ENCODE measurements at regions not wholly inside any gene's neighbourhood (a gene's known extent, or its start where the extent isn't known, plus 50 kb on each side); places are given as distances from the start of the nearest gene placed in this dataset.

DNA sequence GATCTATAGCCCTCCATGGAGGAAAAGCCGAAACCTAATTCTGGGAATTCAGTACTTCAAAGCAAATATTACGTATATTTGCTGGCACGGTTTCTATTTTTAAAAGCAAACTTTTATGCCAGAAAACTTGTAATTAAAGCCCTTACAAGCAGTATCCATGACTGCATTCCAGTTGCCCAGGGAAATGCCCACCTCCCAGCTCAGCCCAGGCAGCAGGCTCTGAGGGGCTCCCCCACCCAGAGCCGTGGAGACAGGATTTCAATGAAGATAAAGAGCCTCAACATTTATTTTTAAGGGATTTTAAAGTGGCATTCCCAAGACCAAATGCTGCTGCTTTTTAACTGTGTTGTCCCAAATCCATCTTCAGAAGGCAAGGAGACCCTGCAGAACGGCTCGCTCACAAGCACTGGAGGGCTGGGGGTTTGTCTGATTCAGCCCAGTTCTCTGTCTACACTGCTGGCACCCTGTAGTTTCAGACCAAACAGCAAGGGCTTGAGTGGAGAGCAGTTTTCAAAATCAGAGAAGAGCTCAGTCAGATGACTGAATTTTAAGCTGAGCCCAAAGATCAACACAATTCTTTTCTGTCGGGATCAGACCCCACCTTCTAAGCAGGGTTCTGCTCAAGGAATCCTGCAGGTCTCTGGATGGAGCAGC is 105.1 kb downstream of the KCNF1 start:
- no peak for DNase-seq (ENCODE audit: low read depth, low spot score)

DNA sequence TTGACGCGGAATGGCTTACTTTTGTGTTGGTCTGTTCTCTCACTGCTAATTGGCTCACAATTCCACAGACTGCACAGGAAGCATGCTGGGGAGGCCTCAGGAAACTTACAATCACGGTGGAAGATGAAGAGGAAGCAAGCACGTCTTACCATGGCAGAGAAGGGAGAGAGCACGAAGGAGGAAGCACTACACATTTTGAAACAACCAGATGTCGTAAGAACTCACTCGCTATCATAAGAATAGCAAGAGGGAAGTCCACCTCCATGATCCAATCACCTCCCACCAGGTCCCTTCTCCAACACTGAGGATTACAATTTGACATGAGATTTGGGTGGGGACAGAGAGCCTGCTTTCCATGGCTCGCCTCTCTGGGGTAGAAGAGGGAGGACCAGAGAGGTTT is 106.2 kb downstream of the KCNF1 start:
- no peak for DNase-seq (ENCODE audit: low read depth, low spot score)

DNA sequence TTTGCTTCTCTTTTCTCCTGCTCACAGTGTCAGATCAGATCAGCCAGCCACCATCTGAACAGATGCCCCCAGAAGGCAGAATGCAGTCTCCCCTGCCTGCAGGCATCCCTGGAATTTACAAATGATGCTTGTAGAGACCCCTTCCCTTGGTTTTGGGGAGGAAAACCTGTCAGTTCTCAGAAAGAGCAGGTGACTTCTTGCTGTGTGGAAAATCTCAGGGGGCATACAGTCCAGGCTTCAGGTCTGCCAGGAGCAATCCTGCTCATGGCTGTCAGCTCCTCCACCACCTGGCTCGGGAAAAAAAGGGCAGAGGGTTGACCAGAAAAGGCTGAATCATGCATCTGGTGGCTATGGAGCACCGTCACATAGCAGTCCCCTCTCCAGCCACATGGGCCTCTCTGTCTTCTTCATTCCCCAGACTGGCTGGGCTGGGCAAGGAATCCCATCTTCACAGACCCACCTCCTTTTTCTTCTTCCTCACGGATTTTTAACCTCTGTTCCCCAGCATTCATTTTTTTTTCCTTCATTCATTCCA is 107.0 kb downstream of the KCNF1 start:
- no peak for DNase-seq (ENCODE audit: low read depth, low spot score)

- DNase-seq (ENCODE audit: low read depth, low spot score) = no peak
Observed at GRCh38 chr2:11019614-11020013, 107.9 kb downstream of the KCNF1 start.

DNA sequence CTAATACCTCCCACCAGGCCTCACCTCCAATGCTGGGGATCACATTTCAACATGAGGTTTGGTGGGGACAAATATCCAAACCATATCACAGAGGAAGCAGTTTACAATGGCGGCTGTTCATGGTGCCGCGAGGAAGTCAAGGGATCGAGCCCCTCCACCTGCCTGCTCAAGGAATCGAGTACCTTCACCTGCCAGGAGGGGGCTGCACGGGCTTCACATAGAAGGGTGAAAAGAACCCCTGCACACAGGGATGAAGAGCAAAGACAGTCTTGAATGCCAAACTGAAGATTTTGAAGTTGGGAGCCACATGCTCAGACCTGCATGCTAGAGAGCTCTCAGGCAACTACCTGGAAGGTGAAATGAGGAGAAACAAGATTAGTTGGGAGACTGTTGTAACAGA is 110.3 kb downstream of the KCNF1 start:
- DNase-seq (ENCODE audit: low read depth, low spot score) = no peak

- DNase-seq (ENCODE audit: low read depth, low spot score) = peak; percentile 26
Observed at GRCh38 chr2:11022591-11023273, 111.0 kb downstream of the KCNF1 start.

- no peak for DNase-seq (ENCODE audit: low read depth, low spot score)
Observed at GRCh38 chr2:11023326-11024258, 111.9 kb downstream of the KCNF1 start.

DNA sequence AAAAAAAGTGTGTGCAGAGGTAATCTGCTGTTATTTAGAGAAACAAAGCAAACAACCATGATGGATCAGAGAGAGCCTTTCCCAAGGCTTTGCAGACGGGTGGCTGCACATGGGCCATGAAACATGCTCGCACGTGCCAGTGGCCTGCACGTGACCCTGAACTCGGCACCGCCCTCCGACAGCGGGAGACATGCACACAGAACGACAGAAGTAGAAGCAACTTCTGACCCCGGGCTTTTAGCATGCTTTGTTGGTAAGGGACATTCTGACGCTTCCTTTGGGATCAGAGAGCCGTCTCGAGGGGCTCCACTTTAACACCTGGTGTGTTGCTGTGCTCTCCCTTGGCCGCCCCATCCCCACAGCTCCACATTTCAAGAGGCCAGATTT is 112.5 kb downstream of the KCNF1 start:
- no peak for DNase-seq (ENCODE audit: low read depth, low spot score)

- no peak for DNase-seq (ENCODE audit: low read depth, low spot score)
Observed at GRCh38 chr2:11024687-11025086, 113.0 kb downstream of the KCNF1 start.

- DNase-seq (ENCODE audit: low read depth, low spot score) = no peak
Observed at GRCh38 chr2:11026286-11026921, 114.7 kb downstream of the KCNF1 start.

DNA sequence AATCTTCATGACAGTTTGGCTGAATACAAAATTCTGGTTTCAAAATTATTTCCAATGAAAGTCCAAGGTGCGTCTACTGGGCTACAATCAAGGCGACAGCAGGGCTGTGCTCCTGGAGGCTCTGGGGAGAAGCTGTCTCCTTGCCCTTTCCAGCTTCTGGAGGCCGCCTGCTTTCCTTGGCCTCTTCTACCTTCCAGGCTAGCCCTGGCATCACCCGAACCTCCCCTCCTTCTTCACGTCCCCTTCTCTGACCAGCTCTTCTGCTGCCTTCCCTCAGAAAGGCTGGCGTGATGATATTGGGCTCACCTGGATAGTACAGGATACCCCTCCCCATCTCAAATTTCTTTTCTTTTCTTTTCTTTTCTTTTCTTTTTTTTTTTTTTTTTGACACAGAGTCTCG is 115.5 kb downstream of the KCNF1 start:
- no peak for DNase-seq (ENCODE audit: low read depth, low spot score)

GRCh38 chr2:11028407-11028916 is 116.7 kb downstream of the KCNF1 start:
- no peak for DNase-seq (ENCODE audit: low read depth, low spot score)

- DNase-seq (ENCODE audit: low read depth, low spot score) = no peak
Observed at GRCh38 chr2:11029136-11029535, 117.4 kb downstream of the KCNF1 start.

DNA sequence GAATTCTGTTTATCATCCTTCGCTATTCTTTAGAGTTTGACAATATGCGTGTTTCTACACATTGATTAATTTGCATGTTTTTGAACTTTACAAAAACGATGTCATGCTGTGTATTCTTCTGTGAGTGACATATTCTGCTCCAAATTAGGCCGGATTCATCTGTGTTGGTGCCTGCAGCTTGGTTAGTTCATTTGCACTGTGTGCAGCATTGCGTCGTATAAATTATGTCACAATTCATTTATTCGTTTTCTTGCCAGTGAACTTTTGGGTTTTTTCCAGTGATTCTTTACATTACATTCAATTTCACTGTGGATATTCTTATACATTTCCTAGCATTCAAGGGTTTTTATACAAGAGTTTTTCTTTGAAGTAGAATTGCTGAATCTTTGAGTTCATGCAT is 118.3 kb downstream of the KCNF1 start:
- DNase-seq (ENCODE audit: low read depth, low spot score) = no peak

DNA sequence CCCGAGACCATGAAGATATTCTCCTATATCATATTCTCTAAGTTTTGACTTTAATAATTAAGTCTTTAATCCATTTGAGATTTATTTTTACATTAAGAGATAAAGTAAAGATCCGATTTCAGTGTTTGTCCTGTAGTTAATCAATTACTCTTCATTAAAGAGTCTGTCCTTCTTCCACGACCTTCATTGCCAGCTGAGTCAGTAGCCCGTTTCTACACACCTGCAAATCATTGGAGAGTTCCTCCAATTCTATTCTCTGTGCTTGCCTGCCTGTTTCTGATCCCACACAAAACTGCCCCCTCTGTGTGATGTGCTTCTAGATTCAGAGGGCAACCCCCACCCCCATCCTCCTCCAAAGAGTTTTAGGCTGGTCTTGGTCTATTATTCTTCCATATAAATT is 119.2 kb downstream of the KCNF1 start:
- no peak for DNase-seq (ENCODE audit: low read depth, low spot score)

DNA sequence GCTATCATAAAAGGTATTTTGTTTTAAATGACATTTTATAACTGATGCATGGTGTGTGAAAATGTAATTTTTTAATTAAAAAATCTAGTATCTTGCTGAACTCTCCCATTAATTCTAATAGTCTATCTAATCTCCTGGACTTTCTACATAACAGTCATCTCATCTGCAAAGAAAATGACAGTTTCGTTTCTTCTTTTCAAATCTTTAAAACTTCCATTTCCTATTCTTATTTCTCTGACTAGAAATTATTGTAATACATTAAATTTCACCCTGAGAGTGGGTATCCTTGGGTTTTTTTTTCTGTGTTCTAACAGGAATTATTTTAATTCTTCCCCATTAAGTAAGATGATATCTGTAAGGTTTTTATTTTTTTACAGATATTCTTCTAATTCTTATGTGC is 120.1 kb downstream of the KCNF1 start:
- DNase-seq (ENCODE audit: low read depth, low spot score) = no peak

DNA sequence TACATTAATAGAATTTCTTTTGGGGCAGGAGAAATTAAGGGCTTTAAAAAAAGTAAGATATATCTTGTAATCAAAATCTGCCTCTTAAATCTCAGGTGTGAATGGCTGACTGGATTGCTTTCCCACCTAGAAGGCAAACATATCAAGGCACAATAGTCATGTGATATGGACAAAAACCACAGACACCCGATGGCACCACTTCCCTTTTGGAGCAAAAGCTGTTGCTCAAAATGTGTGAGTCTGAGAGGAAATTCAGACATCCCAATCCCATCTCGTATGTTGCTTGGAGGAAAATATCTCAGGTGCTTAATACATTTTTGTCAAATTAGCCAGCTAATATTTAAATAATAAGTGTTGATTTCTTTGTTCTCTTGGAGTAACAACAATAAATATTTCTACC is 120.7 kb downstream of the KCNF1 start:
- no peak for DNase-seq (ENCODE audit: low read depth, low spot score)

DNA sequence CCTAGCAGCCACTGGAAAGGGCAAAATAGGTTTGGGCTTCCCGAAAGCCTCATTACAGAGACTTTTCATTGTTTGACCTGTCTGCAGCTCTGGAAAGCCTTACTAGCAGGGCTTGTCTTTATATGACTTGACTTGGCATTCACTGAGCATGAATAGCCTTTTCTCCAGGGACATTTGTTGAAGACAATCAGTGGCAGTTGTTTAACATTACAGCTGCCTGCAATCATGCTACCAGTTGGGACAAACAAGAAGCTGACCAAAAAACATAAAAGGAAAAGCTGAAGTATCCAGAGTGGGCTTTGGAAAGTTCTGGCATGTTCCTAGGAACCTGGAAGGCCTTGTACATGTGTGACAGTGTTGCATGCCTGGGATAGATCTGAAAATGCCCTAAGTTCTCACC is 121.4 kb downstream of the KCNF1 start:
- no peak for DNase-seq (ENCODE audit: low read depth, low spot score)

GRCh38 chr2:11038641-11039040 is 116.6 kb upstream of the SLC66A3 start:
- DNase-seq (ENCODE audit: low read depth, low spot score) = no peak

- no peak for DNase-seq (ENCODE audit: low read depth, low spot score)
Observed at GRCh38 chr2:11040992-11041391, 114.3 kb upstream of the SLC66A3 start.

DNA sequence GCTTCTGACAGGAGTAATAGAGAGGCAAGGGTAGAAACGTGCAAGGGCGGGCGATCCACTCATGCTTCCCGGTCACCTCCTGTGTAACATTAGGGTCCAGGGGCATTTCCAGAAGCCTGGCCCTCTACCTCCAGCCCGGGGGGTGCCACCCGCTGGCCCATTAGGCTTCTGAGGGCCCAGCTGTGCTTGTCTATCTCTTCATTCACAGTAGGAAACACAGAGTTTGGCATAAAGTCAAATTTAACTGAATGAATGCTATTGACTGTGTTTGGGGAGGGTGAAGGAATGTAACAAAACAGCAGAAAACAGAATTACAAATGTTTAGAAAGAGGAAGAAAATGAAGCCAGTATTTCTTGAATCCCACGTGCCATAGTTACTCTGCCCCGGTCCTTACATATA is 112.4 kb upstream of the SLC66A3 start:
- no peak for DNase-seq (ENCODE audit: low read depth, low spot score)

- DNase-seq (ENCODE audit: low read depth, low spot score) = no peak
Observed at GRCh38 chr2:11043245-11043644, 112.0 kb upstream of the SLC66A3 start.
